ENCODE measurements at regions not wholly inside any gene's neighbourhood (a gene's known extent, or its start where the extent isn't known, plus 50 kb on each side); places are given as distances from the start of the nearest gene placed in this dataset.

DNA sequence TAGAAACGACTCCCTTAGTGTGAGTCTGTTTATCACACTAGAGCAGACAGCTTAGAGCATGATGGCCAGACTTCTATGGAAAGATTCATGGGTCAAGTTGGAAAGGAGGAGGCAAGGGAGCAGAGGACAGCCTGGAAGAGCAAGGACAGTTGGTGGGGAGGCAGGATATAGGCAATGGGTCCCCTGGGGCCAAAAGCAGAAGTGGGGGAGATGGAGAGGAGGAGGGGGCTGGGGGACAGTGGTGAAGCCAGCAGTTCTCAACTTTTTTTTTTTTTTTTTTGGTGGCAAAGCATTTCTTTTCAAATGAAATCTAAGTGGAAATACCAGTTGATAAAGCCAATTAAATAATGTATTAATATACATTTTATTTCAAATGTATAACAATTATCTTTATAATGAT is 197.9 kb downstream of the HRH4 start:
- dilution Hi-C loops (cut with HindIII; ENCODE audit: low sequenced_read_pairs, unreplicated experiment) (no loop called here), intact Hi-C loops (cut with micrococcal nuclease) (no loop called here), in situ Hi-C loops (cut with MboI; ENCODE audit: low sequenced_read_pairs) (no loop called here)
- peaks cover 26% of the 10 kb centered on the region for H3K4me1 ChIP-seq (ENCODE audit: control insufficient read depth, insufficient read depth, low read length)
- no peaks in the 10 kb centered on the region for H3K9me3 ChIP-seq (ENCODE audit: control insufficient read depth, insufficient read depth, low read length)
- no peaks in the 10 kb centered on the region for H3K36me3 ChIP-seq (ENCODE audit: control insufficient read depth, insufficient read depth, low read length)
- peaks cover 15% of the 10 kb centered on the region for H3K9me1 ChIP-seq (ENCODE audit: insufficient read depth, low read length)
- no peak overlapping the region for H3K4me3 ChIP-seq (ENCODE audit: insufficient read depth, low read depth, low read length)
- ChIA-PET POLR2A (ENCODE audit: unreplicated experiment) (no interaction called here), CTCF (interaction anchor here (0.6 to 0.9 kb wide), 2 partner anchors 26 to 69 kb away, joined by 3 to 5 read pairs; no protein-coding TSS in a partner anchor)
- no peak for DNase-seq
- BruUV-seq (replicated peaks): no TSS peak
- H4K5ac ChIP-seq (ENCODE audit: low read depth, low read length): peak overlapping the region; percentile 61
- H3K23ac ChIP-seq (ENCODE audit: low read depth, low read length): peak overlapping the region; percentile 23; the same call in 1 of the 2 replicates
- H2BK5ac ChIP-seq (ENCODE audit: low read depth, low read length, poor library complexity, severe bottlenecking): no peak overlapping the region
- peaks cover 3% of the 10 kb centered on the region for H3K27me3 ChIP-seq (ENCODE audit: control insufficient read depth, insufficient read depth, low read length)
- H3K4ac ChIP-seq (ENCODE audit: low read depth, low read length): peak overlapping the region; percentile 95
- H3K18ac ChIP-seq (ENCODE audit: low read depth, low read length): peak overlapping the region; percentile 90
- H3K14ac ChIP-seq (replicated peaks; ENCODE audit: low read depth, low read length): peak overlapping the region; percentile 83; the same call in 1 of the 2 replicates
- H3K9ac ChIP-seq (ENCODE audit: low read depth, low read length): no peak overlapping the region
- TF ChIP-seq, protein P1, sequence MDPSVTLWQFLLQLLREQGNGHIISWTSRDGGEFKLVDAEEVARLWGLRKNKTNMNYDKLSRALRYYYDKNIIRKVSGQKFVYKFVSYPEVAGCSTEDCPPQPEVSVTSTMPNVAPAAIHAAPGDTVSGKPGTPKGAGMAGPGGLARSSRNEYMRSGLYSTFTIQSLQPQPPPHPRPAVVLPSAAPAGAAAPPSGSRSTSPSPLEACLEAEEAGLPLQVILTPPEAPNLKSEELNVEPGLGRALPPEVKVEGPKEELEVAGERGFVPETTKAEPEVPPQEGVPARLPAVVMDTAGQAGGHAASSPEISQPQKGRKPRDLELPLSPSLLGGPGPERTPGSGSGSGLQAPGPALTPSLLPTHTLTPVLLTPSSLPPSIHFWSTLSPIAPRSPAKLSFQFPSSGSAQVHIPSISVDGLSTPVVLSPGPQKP (IDR thresholded peaks at IDR 0.05; ENCODE audit: borderline replicate concordance, low read depth, low read length): no peak
- no peak for TF ChIP-seq FOS (IDR thresholded peaks at IDR 0.05; ENCODE audit: low read depth, low read length)
- TF ChIP-seq MAZ (IDR thresholded peaks at IDR 0.05; ENCODE audit: borderline replicate concordance, low read depth, low read length): no peak
- TF ChIP-seq, protein P2, sequence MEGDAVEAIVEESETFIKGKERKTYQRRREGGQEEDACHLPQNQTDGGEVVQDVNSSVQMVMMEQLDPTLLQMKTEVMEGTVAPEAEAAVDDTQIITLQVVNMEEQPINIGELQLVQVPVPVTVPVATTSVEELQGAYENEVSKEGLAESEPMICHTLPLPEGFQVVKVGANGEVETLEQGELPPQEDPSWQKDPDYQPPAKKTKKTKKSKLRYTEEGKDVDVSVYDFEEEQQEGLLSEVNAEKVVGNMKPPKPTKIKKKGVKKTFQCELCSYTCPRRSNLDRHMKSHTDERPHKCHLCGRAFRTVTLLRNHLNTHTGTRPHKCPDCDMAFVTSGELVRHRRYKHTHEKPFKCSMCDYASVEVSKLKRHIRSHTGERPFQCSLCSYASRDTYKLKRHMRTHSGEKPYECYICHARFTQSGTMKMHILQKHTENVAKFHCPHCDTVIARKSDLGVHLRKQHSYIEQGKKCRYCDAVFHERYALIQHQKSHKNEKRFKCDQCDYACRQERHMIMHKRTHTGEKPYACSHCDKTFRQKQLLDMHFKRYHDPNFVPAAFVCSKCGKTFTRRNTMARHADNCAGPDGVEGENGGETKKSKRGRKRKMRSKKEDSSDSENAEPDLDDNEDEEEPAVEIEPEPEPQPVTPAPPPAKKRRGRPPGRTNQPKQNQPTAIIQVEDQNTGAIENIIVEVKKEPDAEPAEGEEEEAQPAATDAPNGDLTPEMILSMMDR (conservative IDR thresholded peaks at IDR 0.05; ENCODE audit: low read depth, low read length): no peak
- no peak for TF ChIP-seq BHLHE40 (IDR thresholded peaks at IDR 0.05; ENCODE audit: low read depth, low read length)
- no peak for TF ChIP-seq RCOR1 (IDR thresholded peaks at IDR 0.05; ENCODE audit: insufficient replicate concordance, low read length)
- no peak for TF ChIP-seq CHD1 (IDR thresholded peaks at IDR 0.05; ENCODE audit: low read depth, low read length)
- no peak for TF ChIP-seq NFE2L2 (IDR thresholded peaks at IDR 0.05; ENCODE audit: low read depth, low read length)
- TF ChIP-seq MAFK (IDR thresholded peaks at IDR 0.05; ENCODE audit: low read depth, low read length): no peak
- TF ChIP-seq, protein P3, sequence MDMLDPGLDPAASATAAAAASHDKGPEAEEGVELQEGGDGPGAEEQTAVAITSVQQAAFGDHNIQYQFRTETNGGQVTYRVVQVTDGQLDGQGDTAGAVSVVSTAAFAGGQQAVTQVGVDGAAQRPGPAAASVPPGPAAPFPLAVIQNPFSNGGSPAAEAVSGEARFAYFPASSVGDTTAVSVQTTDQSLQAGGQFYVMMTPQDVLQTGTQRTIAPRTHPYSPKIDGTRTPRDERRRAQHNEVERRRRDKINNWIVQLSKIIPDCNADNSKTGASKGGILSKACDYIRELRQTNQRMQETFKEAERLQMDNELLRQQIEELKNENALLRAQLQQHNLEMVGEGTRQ (IDR thresholded peaks at IDR 0.05; ENCODE audit: low read depth, low read length): no peak
- TF ChIP-seq RAD21 (IDR thresholded peaks at IDR 0.05; ENCODE audit: low read length): no peak
- H2BK120ac ChIP-seq (ENCODE audit: low read depth, low read length): peak overlapping the region; percentile 98
- H4K20me1 ChIP-seq (ENCODE audit: insufficient read depth, low read length): no peaks in the 10 kb centered on the region
- ATAC-seq (ENCODE audit: low read depth): no peak
- H4K8ac ChIP-seq (ENCODE audit: low read depth in 2 of 2, low read length in 2 of 2): peak overlapping the region; percentile 8 to 74; a peak in 1 of 4 replicates
- no peaks in the 10 kb centered on the region for H3K79me1 ChIP-seq (ENCODE audit: low read depth in 1 of 2, low read length in 2 of 2)
- peak overlapping the region; percentile 98 for H2AK5ac ChIP-seq (ENCODE audit: low read depth, low read length)
- H4K91ac ChIP-seq (ENCODE audit: insufficient read depth, low read depth, low read length): peak overlapping the region; percentile 50
- no peak overlapping the region for H3K27ac ChIP-seq (ENCODE audit: insufficient read depth, low read length)
- H3K4me2 ChIP-seq (ENCODE audit: low read depth, low read length): no peak overlapping the region
- no peak overlapping the region for H2AFZ ChIP-seq (replicated peaks; ENCODE audit: low read length, poor library complexity)
- no peak overlapping the region for H2AK9ac ChIP-seq (replicated peaks; ENCODE audit: low read depth, low read length, poor library complexity)
- H2BK20ac ChIP-seq (ENCODE audit: low read depth, low read length): peak overlapping the region; percentile 96
- no peak overlapping the region for H3K56ac ChIP-seq (ENCODE audit: extremely low read depth, insufficient read depth, low read length)
- peak overlapping the region; percentile 63; the same call in 1 of the 3 replicates for H2BK15ac ChIP-seq (ENCODE audit: low read depth, low read length)
- no CpG with 5 or more reads among the region's 1 CpG for WGBS, 2 experiments (ENCODE audit: extremely low coverage in 2 of 2, insufficient read length in 1 of 2)
